Liver (tissue), 8 donors: ENCODE measurements at regions not wholly inside any gene's neighbourhood (a gene's known extent, or its start where the extent isn't known, plus 50 kb on each side); places are given as distances from the start of the nearest gene placed in this dataset.

Source experiments
- DNase-seq: peaks from one replicate; pipeline ENCODE4 v3.0.0-alpha.2; 2017; ENCODE audit warnings: low spot score
- H3K27ac ChIP-seq, 2 donors: one replicate each; pipeline ENCODE4 v1.7.0; 2013; ENCODE audit warnings: inconsistent platforms in 2 of 2, low read length in 2 of 2, control low read depth in 1 of 2, low read depth in 1 of 2, mild to moderate bottlenecking in 1 of 2
- H3K27me3 ChIP-seq, 4 donors: one replicate each; pipeline versions ENCODE4 v1.6.1 to v1.7.0; 2013; ENCODE audit warnings: low read length in 3 of 4, inconsistent platforms in 1 of 4, mild to moderate bottlenecking in 1 of 4, moderate library complexity in 1 of 4; ENCODE audit not compliant: control insufficient read depth in 4 of 4, insufficient read depth in 4 of 4
- H3K36me3 ChIP-seq, 4 donors: one replicate each; pipeline versions ENCODE4 v1.6.1 to v1.7.0; 2013; ENCODE audit warnings: low read length in 3 of 4, mild to moderate bottlenecking in 3 of 4, low read depth in 1 of 4, moderate library complexity in 1 of 4; ENCODE audit not compliant: control insufficient read depth in 4 of 4, insufficient read depth in 3 of 4
- H3K4me1 ChIP-seq, 4 donors: one replicate each; pipeline versions ENCODE4 v1.6.1 to v1.7.0; 2013; ENCODE audit warnings: low read length in 3 of 4, mild to moderate bottlenecking in 3 of 4, moderate library complexity in 1 of 4; ENCODE audit not compliant: control insufficient read depth in 4 of 4, insufficient read depth in 4 of 4
- H3K4me3 ChIP-seq, 3 donors: one replicate each; pipeline versions ENCODE4 v1.6.1 to v1.7.0; 2013; ENCODE audit warnings: low read length in 3 of 3, control low read depth in 1 of 3, low read depth in 1 of 3, mild to moderate bottlenecking in 1 of 3
- H3K9ac ChIP-seq, 2 donors: one replicate each; pipeline ENCODE4 v1.7.0; 2013; ENCODE audit warnings: low read length in 2 of 2, mild to moderate bottlenecking in 2 of 2, moderate library complexity in 2 of 2, control low read depth in 1 of 2, low read depth in 1 of 2
- H3K9me3 ChIP-seq, 4 donors: one replicate each; pipeline versions ENCODE4 v1.6.1 to v1.7.0; 2013; ENCODE audit warnings: low read length in 3 of 4; ENCODE audit not compliant: control insufficient read depth in 4 of 4
- ATF3 ChIP-seq: IDR thresholded peaks from 2 replicates; pipeline ENCODE4 v1.6.1; 2016; ENCODE audit warnings: antibody characterized with exemption
- CTCF ChIP-seq: fragments of 150-350 bp; IDR thresholded peaks from 2 replicates; pipeline ENCODE4 v1.5.1; 2017; ENCODE audit warnings: improper control_type of control experiment, low read depth, low read length; ENCODE audit not compliant: missing input control
- EGR1 ChIP-seq, 2 donors: IDR thresholded peaks; 2 replicates each; pipeline ENCODE4 v1.6.1; 2016 to 2018; ENCODE audit warnings: antibody characterized with exemption in 2 of 2, low read depth in 2 of 2
- FOXA1 ChIP-seq: IDR thresholded peaks from 2 replicates; pipeline ENCODE4 v1.6.1; 2016; ENCODE audit warnings: antibody characterized with exemption
- FOXA2 ChIP-seq: IDR thresholded peaks from 2 replicates; pipeline ENCODE4 v1.6.1; 2016; ENCODE audit warnings: antibody characterized with exemption
- GABPA ChIP-seq, 2 donors: IDR thresholded peaks in 1 of 2; conservative IDR thresholded peaks in 1 of 2; 2 replicates each; pipeline ENCODE4 v1.6.1; 2016; ENCODE audit warnings: antibody characterized with exemption in 2 of 2, mild to moderate bottlenecking in 1 of 2, moderate library complexity in 1 of 2
- HNF4A ChIP-seq, 2 donors: conservative IDR thresholded peaks; 2 replicates each; pipeline ENCODE4 v1.6.1; 2016; ENCODE audit warnings: antibody characterized with exemption in 2 of 2, mild to moderate bottlenecking in 2 of 2
- HNF4G ChIP-seq: IDR thresholded peaks from 2 replicates; pipeline ENCODE4 v1.6.1; 2016; ENCODE audit warnings: antibody characterized with exemption
- JUND ChIP-seq, 2 donors: IDR thresholded peaks; 2 replicates each; pipeline ENCODE4 v1.6.1; 2016; ENCODE audit warnings: antibody characterized with exemption in 2 of 2
- MAX ChIP-seq: IDR thresholded peaks from 2 replicates; pipeline ENCODE4 v1.6.1; 2016; ENCODE audit warnings: antibody characterized with exemption
- NR2F2 ChIP-seq: IDR thresholded peaks from 2 replicates; pipeline ENCODE4 v1.6.1; 2016; ENCODE audit warnings: antibody characterized with exemption
- RAD21 ChIP-seq, 2 donors: IDR thresholded peaks; 2 replicates each; pipeline ENCODE4 v1.6.1; 2016; ENCODE audit warnings: antibody characterized with exemption in 2 of 2, mild to moderate bottlenecking in 2 of 2
- REST ChIP-seq: IDR thresholded peaks from 2 replicates; pipeline ENCODE4 v1.6.1; 2016; ENCODE audit warnings: antibody characterized with exemption, mild to moderate bottlenecking
- RXRA ChIP-seq, 2 donors: IDR thresholded peaks; 2 replicates each; pipeline ENCODE4 v1.6.1; 2017 to 2018; ENCODE audit warnings: antibody characterized with exemption in 2 of 2, mild to moderate bottlenecking in 1 of 2
- SP1 ChIP-seq: IDR thresholded peaks from 2 replicates; pipeline ENCODE4 v1.6.1; 2018; ENCODE audit warnings: antibody characterized with exemption, mild to moderate bottlenecking
- TAF1 ChIP-seq: conservative IDR thresholded peaks from 2 replicates; pipeline ENCODE4 v1.6.1; 2016; ENCODE audit warnings: antibody characterized with exemption, mild to moderate bottlenecking
- YY1 ChIP-seq: IDR thresholded peaks from 2 replicates; pipeline ENCODE4 v1.6.1; 2016; ENCODE audit warnings: antibody characterized with exemption, mild to moderate bottlenecking
- ZBTB33 ChIP-seq: IDR thresholded peaks from 2 replicates; pipeline ENCODE4 v1.6.1; 2016; ENCODE audit warnings: antibody characterized with exemption
- whole genome bisulfite sequencing: extraction: QIAGEN DNeasy Blood & Tissue Kit; methylation state at CpG from one replicate; pipeline ENCODE4 v1.1.7; 2013; 5-methylcytosine and 5-hydroxymethylcytosine counted together
- donor health status: healthy.
- donor health status: healthy.
- donor health status: healthy.
- donor health status: healthy.
- donor health status: healthy.

- H3K36me3 ChIP-seq: no peaks in the 10 kb centered on the region
- H3K9ac ChIP-seq: no peak overlapping the region
- H3K27me3 ChIP-seq: no peaks in the 10 kb centered on the region
- TF ChIP-seq REST (no peak), ZBTB33 (no peak), FOXA1 (no peak)
- 94% methylated on average over 3 of the region's 3 CpGs for WGBS
- H3K27ac ChIP-seq: no peak overlapping the region
- no peak overlapping the region for H3K4me3 ChIP-seq
- H3K4me1 ChIP-seq: no peaks in the 10 kb centered on the region
- no peak for DNase-seq
- no peaks in the 10 kb centered on the region for H3K9me3 ChIP-seq
These were observed 113.2 kb upstream of the SPRY1 start for GRCh38 chr4:123283371-123283895.

- no peak for TF ChIP-seq ATF3
- TF ChIP-seq NR2F2: no peak
- TF ChIP-seq JUND (IDR thresholded peaks at IDR 0.05): no peak
- no peak for TF ChIP-seq REST
- no peak for TF ChIP-seq ZBTB33
- no peak for TF ChIP-seq HNF4G
- TF ChIP-seq FOXA1: no peak
- no peak for TF ChIP-seq TAF1
- no peak for TF ChIP-seq MAX
- no peak for TF ChIP-seq GABPA (IDR thresholded peaks at IDR 0.05 in 1 of 2, conservative IDR thresholded peaks at IDR 0.05 in 1 of 2)
- TF ChIP-seq FOXA2: no peak
- no peak for TF ChIP-seq RAD21 (IDR thresholded peaks at IDR 0.05)
- TF ChIP-seq SP1: no peak
- TF ChIP-seq YY1: no peak
- TF ChIP-seq EGR1 (IDR thresholded peaks at IDR 0.05; ENCODE audit: low read depth in 2 of 2): no peak
- TF ChIP-seq HNF4A (conservative IDR thresholded peaks at IDR 0.05): no peak
- no peak for TF ChIP-seq RXRA (IDR thresholded peaks at IDR 0.05)
- TF ChIP-seq CTCF: no peak
- H3K9ac ChIP-seq: no peak overlapping the region
- WGBS: 54% methylated on average over 2 of the region's 2 CpGs
These were observed 112.4 kb upstream of the SPRY1 start for GRCh38 chr4:123284168-123284567.

More at GRCh38 chr4:123284168-123284567, 112.4 kb upstream of the SPRY1 start:
- Histone ChIP-seq H3K36me3 (no peaks in the 10 kb centered on the region), H3K27ac (no peak overlapping the region), H3K9me3 (no peaks in the 10 kb centered on the region), H3K4me1 (no peaks in the 10 kb centered on the region), H3K27me3 (no peaks in the 10 kb centered on the region), H3K4me3 (no peak overlapping the region)
- no peak for DNase-seq
